BE2C (cell line): ENCODE measurements at regions not wholly inside any gene's neighbourhood (a gene's known extent, or its start where the extent isn't known, plus 50 kb on each side); places are given as distances from the start of the nearest gene placed in this dataset.

Experiments
- DNase-seq: peaks from one replicate; pipeline ENCODE4 v3.0.0-alpha.2; 2020
- H3K27me3 ChIP-seq: fragments of 250-450 bp; sonication (Bioruptor Pico); 2 replicates; pipeline ENCODE4 v1.5.1; 2020; ENCODE audit warnings: mild to moderate bottlenecking
- H3K36me3 ChIP-seq: fragments of 250-450 bp; sonication (Bioruptor Pico); 2 replicates; pipeline ENCODE4 v1.5.1; 2020; ENCODE audit warnings: mild to moderate bottlenecking
- H3K4me1 ChIP-seq: fragments of 250-450 bp; sonication (Bioruptor Pico); 2 replicates; pipeline ENCODE4 v1.5.1; 2020
- H3K4me3 ChIP-seq: 2 replicates; pipeline ENCODE4 v1.5.1; 2011; ENCODE audit warnings: low read depth, low read length
- H3K9me3 ChIP-seq: fragments of 250-450 bp; sonication (Bioruptor Pico); 2 replicates; pipeline ENCODE4 v1.5.1; 2020
- TF ChIP-seq, protein P1 (sequence below): IDR thresholded peaks from 2 replicates; pipeline ENCODE4 v1.5.1; 2012; ENCODE audit warnings: mild to moderate bottlenecking, low read depth, low read length

DNA sequence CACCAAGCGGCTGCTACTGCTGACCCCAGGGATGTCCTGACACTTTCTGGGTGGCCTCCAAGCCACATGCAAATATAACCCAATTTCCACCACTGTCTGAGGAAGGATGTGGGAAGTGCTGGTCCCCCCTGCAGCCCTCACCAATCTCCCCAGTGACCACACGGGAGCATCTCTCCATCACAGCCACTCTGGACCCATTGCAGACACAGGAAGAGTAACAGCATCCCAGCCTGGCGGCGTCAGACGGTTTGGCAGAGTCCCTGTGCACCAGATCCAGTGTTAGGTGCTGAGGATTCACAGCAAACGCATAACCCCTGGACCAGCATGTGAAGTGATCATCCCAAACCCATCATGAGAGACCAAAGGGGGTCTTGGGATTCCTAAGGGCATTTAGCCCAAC, 163.7 kb upstream of the TNRC6C start:
- DNase-seq = no peak
- no peaks in the 10 kb centered on the region for H3K27me3 ChIP-seq
- no peaks in the 10 kb centered on the region for H3K9me3 ChIP-seq
- H3K4me3 ChIP-seq = no peak overlapping the region
- no peaks in the 10 kb centered on the region for H3K36me3 ChIP-seq
- TF ChIP-seq, protein P1, sequence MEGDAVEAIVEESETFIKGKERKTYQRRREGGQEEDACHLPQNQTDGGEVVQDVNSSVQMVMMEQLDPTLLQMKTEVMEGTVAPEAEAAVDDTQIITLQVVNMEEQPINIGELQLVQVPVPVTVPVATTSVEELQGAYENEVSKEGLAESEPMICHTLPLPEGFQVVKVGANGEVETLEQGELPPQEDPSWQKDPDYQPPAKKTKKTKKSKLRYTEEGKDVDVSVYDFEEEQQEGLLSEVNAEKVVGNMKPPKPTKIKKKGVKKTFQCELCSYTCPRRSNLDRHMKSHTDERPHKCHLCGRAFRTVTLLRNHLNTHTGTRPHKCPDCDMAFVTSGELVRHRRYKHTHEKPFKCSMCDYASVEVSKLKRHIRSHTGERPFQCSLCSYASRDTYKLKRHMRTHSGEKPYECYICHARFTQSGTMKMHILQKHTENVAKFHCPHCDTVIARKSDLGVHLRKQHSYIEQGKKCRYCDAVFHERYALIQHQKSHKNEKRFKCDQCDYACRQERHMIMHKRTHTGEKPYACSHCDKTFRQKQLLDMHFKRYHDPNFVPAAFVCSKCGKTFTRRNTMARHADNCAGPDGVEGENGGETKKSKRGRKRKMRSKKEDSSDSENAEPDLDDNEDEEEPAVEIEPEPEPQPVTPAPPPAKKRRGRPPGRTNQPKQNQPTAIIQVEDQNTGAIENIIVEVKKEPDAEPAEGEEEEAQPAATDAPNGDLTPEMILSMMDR = no peak
- H3K4me1 ChIP-seq = no peaks in the 10 kb centered on the region

DNA sequence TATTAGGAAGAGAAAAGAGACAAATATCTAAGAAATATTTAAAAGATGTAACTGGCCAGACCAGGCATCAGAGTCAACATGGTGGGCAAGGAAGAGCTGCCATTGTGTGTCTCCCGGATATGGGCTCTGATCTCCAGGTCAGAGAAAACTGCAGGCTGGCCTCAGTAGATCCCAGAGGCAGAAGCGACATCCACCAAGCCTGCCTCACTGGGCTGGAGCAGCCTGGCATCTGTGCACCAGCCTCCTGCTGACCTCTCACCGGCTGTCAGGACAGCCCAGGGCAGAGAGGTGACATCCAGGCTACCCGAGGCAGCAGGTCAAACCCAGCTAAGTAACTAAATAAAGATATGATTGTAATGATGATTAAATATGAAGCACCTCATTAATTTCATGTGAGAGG, 162.8 kb upstream of the TNRC6C start:
- no peaks in the 10 kb centered on the region for H3K36me3 ChIP-seq
- H3K27me3 ChIP-seq = no peaks in the 10 kb centered on the region
- H3K4me1 ChIP-seq = peaks cover under 1% of the 10 kb centered on the region; the same call in 1 of the 2 replicates
- no peak for DNase-seq
- H3K9me3 ChIP-seq = no peaks in the 10 kb centered on the region
- no peak overlapping the region for H3K4me3 ChIP-seq
- TF ChIP-seq, protein P1 = no peak

DNA sequence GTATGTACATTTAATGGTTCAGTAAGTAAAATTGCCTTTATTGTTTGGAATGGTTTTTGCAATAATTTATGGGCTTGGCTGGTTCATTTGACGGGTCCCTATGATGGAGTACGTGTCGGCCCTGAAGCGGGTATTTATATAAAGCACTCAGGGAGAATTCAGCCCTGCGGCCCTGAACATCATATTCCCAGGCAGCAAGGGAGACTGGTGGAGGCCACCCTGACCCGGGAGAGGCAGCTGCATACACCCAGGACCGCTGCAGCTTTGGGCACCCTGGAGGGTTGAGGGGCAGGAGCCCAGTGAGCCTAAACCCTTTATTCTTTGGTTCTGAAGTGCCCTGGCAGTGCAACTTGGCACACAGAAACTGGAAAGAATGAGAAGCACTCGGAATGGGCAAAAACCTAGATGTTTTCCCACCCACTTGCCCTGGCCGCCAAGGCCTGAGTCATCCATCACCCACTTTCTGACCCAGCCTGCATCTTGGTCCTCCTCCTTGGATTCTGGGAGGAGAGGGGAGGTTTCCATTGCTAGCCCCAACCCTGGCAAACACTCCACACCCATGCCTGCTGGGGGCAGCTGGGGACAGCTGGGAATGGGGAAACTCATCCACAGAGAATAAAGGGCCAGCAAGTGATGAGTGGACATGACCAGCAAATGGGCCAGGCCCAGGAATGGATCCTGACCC, 162.2 kb upstream of the TNRC6C start:
- no peaks in the 10 kb centered on the region for H3K27me3 ChIP-seq
- TF ChIP-seq, protein P1 = no peak
- no peaks in the 10 kb centered on the region for H3K9me3 ChIP-seq
- H3K4me1 ChIP-seq = peaks cover 4% of the 10 kb centered on the region
- no peak overlapping the region for H3K4me3 ChIP-seq
- no peaks in the 10 kb centered on the region for H3K36me3 ChIP-seq
- DNase-seq = no peak

DNA sequence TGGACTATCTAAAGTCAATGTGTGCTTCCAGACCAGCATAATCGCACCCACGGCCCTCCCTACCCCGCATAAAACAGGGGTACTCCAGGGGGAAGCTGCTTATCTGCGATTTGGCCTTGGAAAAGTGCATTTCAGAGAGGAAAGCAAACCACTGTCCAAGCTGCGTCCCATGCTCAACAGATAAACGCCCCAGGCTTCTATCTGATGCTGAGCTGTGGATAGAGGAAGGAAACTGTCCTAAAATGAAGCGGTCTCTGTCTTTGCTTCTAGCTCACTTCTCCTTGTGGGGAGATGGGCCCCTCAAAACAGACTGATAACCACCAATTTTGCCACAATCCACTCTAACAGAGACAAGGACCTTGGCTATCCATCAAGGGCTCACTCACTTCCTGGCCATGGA, 160.5 kb upstream of the TNRC6C start:
- Histone ChIP-seq H3K27me3 (no peaks in the 10 kb centered on the region), H3K4me1 (peaks cover 11% of the 10 kb centered on the region), H3K36me3 (no peaks in the 10 kb centered on the region), H3K4me3 (no peak overlapping the region), H3K9me3 (no peaks in the 10 kb centered on the region)
- DNase-seq = no peak
- TF ChIP-seq, protein P1 = no peak

DNA sequence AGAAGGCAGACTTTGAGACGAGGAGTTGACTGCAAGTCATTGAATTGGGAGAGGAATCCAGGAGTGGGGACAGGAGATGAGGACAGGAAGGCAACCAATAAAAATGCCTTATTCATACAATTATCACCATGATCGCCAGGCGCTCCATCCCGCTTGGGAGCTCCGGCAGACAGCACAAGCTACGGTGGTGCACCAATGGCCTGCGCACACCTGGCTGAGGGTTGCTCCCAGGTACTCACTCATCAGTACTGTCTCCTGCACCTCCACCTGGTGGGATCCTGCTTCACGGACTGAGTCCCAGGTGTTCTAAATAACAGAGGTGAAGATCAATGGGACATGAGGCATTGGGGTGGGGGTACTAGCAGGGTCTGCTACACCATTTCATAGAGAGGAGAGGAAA, 160.0 kb upstream of the TNRC6C start:
- Histone ChIP-seq H3K4me3 (no peak overlapping the region), H3K9me3 (no peaks in the 10 kb centered on the region), H3K36me3 (no peaks in the 10 kb centered on the region), H3K27me3 (no peaks in the 10 kb centered on the region), H3K4me1 (peaks cover 15% of the 10 kb centered on the region)
- TF ChIP-seq, protein P1 = no peak
- no peak for DNase-seq

DNA sequence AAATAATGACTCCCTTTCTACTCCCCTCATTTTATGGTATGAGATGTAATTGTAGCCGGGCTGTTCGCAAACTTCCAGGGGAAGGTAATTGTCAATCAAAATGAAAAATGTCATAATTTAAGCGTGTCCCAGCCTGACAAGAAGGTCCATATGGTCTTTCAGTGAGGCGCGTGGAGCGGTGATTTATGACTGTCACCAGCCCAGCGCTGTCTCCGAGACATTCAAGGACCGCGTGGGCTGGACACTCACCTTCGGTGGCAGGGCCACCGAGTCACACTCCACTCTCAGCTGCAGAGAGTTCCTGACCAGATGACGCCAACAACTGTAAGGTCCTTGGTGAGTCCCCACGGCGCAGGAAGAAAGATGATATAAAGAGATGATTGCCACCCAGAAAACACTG, 157.7 kb upstream of the TNRC6C start:
- H3K36me3 ChIP-seq = no peaks in the 10 kb centered on the region
- no peak for DNase-seq
- TF ChIP-seq, protein P1 = no peak
- peaks cover 19% of the 10 kb centered on the region for H3K4me1 ChIP-seq
- H3K27me3 ChIP-seq = no peaks in the 10 kb centered on the region
- no peak overlapping the region for H3K4me3 ChIP-seq
- H3K9me3 ChIP-seq = no peaks in the 10 kb centered on the region
